Prostate gland (tissue), 2 donors: ENCODE measurements at regions not wholly inside any gene's neighbourhood (a gene's known extent, or its start where the extent isn't known, plus 50 kb on each side); places are given as distances from the start of the nearest gene placed in this dataset.
A peak's percentile ranks its signal among the peaks of the same experiment; 100 is the strongest.

Experiments used
- DNase-seq: peaks from one replicate; pipeline ENCODE4 v3.0.0-alpha.2; 2019; ENCODE audit warnings: low spot score
- H3K27ac ChIP-seq, 2 donors: fragments of 200-600 bp; sonication (generic); 2 replicates each; pipeline ENCODE4 v1.5.1; 2017 to 2019
- H3K27me3 ChIP-seq: fragments of 200-600 bp; sonication (generic); replicated peaks from 2 replicates; pipeline ENCODE4 v1.5.1; 2019; ENCODE audit not compliant: insufficient read depth
- H3K36me3 ChIP-seq, 2 donors: fragments of 200-600 bp; sonication (generic); 1 replicate in 1 of 2; 2 replicates in 1 of 2; pipeline versions ENCODE4 v1.5.1 to v1.8.1; 2017 to 2019
- H3K4me1 ChIP-seq: fragments of 200-600 bp; sonication (generic); replicated peaks from 2 replicates; pipeline ENCODE4 v1.5.1; 2019
- H3K4me3 ChIP-seq, 2 donors: fragments of 200-600 bp; sonication (generic); 2 replicates each; pipeline ENCODE4 v1.5.1; 2017 to 2019
- H3K9me3 ChIP-seq: fragments of 200-600 bp; sonication (generic); 2 replicates; pipeline ENCODE4 v1.5.1; 2017
- CTCF ChIP-seq, 4 experiments: fragments of 200-600 bp in 2 of 4; fragments of 450-650 bp in 2 of 4; sonication (generic) in 2 of 4; IDR thresholded peaks; 1 replicate in 3 of 4; 2 replicates in 1 of 4; pipeline ENCODE4 v1.5.1; 2016 to 2019; ENCODE audit warnings: antibody characterized with exemption in 4 of 4, mild to moderate bottlenecking in 2 of 4, moderate library complexity in 2 of 4
- POLR2A ChIP-seq: fragments of 450-650 bp; IDR thresholded peaks from one replicate; pipeline ENCODE4 v1.6.1; 2016; ENCODE audit warnings: antibody characterized with exemption, mild to moderate bottlenecking
- POLR2AphosphoS5 ChIP-seq: sonication (generic); formaldehyde crosslinking; IDR thresholded peaks from one replicate; pipeline ENCODE4 v1.6.1; 2017; ENCODE audit warnings: antibody characterized with exemption
- WGBS: methylation state at CpG from one replicate; pipeline ENCODE4 v1.1.5; 2018; 5-methylcytosine and 5-hydroxymethylcytosine counted together
- intact Hi-C: fragments of 100-400 bp; cut with DNase I; formaldehyde crosslinking; loops from one replicate; pipeline ENCODE4 v1.14.2; 2022

GRCh38 chr12:30442461-30442860, 253.2 kb downstream of the IPO8 start:
- Histone ChIP-seq H3K27me3 (no peaks in the 10 kb centered on the region), H3K4me3 (no peak overlapping the region), H3K27ac (no peak overlapping the region), H3K9me3 (no peaks in the 10 kb centered on the region), H3K4me1 (peaks cover 5% of the 10 kb centered on the region), H3K36me3 (no peaks in the 10 kb centered on the region)
- intact Hi-C loops = no loop called here
- TF ChIP-seq POLR2A (no peak), POLR2AphosphoS5 (no peak)
- no peak for DNase-seq

GRCh38 chr12:30440826-30441602, 254.7 kb downstream of the IPO8 start:
- TF ChIP-seq POLR2AphosphoS5 = no peak
- TF ChIP-seq POLR2A = no peak
- TF ChIP-seq CTCF (IDR thresholded peaks at IDR 0.05) = no peak
- Histone ChIP-seq H3K27me3 (no peaks in the 10 kb centered on the region), H3K4me1 (peaks cover 5% of the 10 kb centered on the region), H3K4me3 (no peak overlapping the region), H3K36me3 (no peaks in the 10 kb centered on the region), H3K27ac (no peak overlapping the region), H3K9me3 (no peaks in the 10 kb centered on the region)
- no peak for DNase-seq
- 84% methylated on average over 7 of the region's 7 CpGs for WGBS
- intact Hi-C loops = no loop called here

GRCh38 chr12:30439201-30439600, 256.5 kb downstream of the IPO8 start:
- no peak overlapping the region for H3K27ac ChIP-seq
- peaks cover 5% of the 10 kb centered on the region for H3K4me1 ChIP-seq
- TF ChIP-seq POLR2A (no peak), POLR2AphosphoS5 (no peak), CTCF (IDR thresholded peaks at IDR 0.05) (no peak)
- H3K36me3 ChIP-seq = no peaks in the 10 kb centered on the region
- no peak overlapping the region for H3K4me3 ChIP-seq
- WGBS = 93% methylated on average over 4 of the region's 4 CpGs
- DNase-seq = no peak
- no peaks in the 10 kb centered on the region for H3K9me3 ChIP-seq
- H3K27me3 ChIP-seq = no peaks in the 10 kb centered on the region
- intact Hi-C loops = no loop called here

GRCh38 chr12:30438601-30439041, 257.0 kb downstream of the IPO8 start:
- no peak overlapping the region for H3K27ac ChIP-seq
- H3K9me3 ChIP-seq = no peaks in the 10 kb centered on the region
- intact Hi-C loops = no loop called here
- no peak overlapping the region for H3K4me3 ChIP-seq
- no peak for DNase-seq
- no peaks in the 10 kb centered on the region for H3K36me3 ChIP-seq
- H3K4me1 ChIP-seq = peaks cover 5% of the 10 kb centered on the region
- TF ChIP-seq CTCF (IDR thresholded peaks at IDR 0.05) (no peak), POLR2A (no peak), POLR2AphosphoS5 (no peak)
- H3K27me3 ChIP-seq = no peaks in the 10 kb centered on the region
- 2% methylated on average over 1 of the region's 1 CpG for WGBS

- DNase-seq = no peak
- Histone ChIP-seq H3K9me3 (no peaks in the 10 kb centered on the region), H3K36me3 (no peaks in the 10 kb centered on the region), H3K4me3 (no peak overlapping the region), H3K4me1 (peaks cover 5% of the 10 kb centered on the region), H3K27me3 (no peaks in the 10 kb centered on the region), H3K27ac (no peak overlapping the region)
- peak; percentile 9 for TF ChIP-seq POLR2AphosphoS5
- no peak for TF ChIP-seq CTCF (IDR thresholded peaks at IDR 0.05)
- no peak for TF ChIP-seq POLR2A
- intact Hi-C loops = no loop called here
These were observed 258.1 kb downstream of the IPO8 start for GRCh38 chr12:30437616-30438015.
